GM19043 (cell line): ENCODE measurements at regions not wholly inside any gene's neighbourhood (a gene's known extent, or its start where the extent isn't known, plus 50 kb on each side); places are given as distances from the start of the nearest gene placed in this dataset.
"Not testable (repeated sequence)": the region's sequence is repeated elsewhere in the genome, so short reads cannot be mapped to it uniquely, and the experiment has no call there.

Experiments
- ATAC-seq: cut with Tn5 transposase; IDR thresholded peaks from one replicate; pipeline ENCODE4 v1.9.1; 2021; ENCODE audit warnings: low read depth; ENCODE audit not compliant: unreplicated experiment

DNA sequence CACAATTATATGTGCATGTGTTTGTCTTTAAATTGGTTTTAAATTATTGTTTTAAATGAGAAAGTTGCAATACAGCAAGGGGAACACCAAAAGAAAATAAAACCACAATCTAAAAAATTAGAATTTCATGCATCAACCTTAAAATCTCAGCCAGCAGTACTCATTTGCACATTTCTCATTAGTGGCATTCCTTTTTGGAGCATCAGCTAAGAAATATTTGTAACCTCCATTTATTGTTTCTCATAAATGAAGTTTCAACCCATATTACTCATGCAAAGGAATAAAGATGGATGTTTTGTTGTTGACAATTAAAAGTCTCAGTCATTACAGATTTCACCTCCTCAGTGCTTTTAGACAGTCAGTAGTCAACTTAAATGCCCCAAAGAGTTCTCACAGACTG lies 160.1 kb downstream of the TBX15 start:
- no peak for ATAC-seq

DNA sequence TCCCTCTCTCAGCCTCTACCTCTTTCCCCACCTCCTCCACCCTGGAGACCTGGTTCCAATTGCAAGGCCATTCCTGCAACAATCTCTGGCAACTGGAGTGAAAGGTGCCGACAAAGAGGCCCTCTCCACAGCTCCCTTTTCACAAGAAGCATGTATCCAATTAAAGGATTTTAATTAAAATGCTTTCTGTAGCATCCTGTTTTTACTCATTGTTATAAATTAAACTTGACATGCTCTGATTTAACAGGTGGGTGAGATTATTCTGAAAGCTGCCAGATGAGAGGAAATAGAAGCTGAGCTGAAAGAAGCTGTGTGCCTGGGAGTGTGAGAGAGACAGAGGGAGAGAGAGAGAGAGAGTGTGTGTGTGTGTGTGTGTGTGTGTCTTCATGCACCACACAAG lies 160.5 kb downstream of the TBX15 start:
- no peak for ATAC-seq

DNA sequence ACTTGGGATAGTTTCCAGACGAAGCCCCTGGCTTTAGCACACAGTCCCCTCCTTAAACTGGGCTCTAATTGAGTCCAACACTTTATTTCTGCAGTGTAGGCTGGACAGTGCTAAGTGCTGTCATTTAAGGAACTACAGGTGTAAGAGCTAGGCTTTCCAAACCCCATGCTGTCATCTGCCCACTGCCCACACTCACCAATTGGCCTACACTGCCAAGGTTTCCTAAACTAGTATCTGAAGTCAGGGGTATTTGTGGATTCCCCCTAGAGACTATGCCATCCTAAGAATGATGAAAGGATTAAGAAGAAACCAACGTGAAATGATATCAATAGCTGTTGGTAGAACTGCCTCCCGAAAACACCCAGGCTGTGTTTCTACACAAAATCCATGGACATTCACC lies 160.9 kb downstream of the TBX15 start:
- no peak for ATAC-seq

DNA sequence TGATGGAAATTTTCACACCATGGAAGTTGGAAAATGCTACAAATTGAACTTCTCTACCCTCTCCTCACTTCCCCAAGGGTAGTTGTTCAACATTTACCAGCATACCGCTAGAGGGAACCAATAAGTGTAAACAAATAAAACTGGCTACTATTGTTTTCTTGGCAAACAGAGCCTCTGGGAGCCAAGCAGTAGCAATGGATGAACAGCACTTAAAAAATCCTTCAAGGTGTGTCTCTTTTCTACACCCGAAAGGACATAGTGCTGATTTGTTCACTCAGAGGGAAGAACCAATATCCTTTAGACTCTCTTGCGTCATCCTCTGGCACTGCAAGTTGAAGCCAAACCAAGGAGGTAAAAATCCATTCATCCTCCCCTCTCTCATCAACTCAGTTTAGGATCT lies 161.5 kb downstream of the TBX15 start:
- ATAC-seq = no peak

DNA sequence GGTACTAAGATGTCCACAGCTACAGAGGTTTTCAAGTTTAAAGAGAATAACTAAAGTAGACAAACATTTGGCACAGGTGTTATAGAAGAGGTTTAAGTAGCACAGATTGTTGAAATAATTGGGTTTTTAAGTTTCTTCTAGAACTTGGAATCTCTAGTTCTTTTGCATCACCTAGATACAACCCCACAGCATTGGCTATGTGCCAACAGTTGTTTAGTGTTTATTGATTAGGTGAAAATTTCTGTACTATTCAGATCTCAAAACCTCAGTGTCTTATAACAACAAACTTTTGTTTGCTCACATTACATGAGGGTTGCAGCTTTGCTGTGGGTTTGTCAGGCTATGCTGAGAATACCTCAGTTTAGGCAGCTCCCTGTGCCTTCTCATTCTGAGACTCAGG lies 162.5 kb downstream of the TBX15 start:
- no peak for ATAC-seq

DNA sequence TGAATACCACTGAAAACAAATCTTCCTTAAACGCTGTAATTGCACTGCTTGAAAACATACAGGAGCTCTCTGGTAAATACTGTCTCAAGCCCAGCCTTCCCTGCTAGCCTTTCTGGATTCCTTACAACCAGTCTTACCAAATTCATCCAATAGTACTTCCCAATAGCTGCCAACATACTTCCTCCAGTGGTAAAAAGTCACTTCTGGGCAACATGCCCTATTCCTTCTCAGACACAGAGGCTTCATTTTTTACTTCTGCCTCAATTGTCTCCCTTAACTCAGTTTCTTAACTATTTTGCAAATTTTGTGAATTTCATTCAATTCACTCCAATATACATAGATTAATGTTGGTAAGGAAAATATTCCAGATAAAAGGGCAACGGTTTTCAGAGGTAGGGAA lies 166.3 kb downstream of the TBX15 start:
- no peak for ATAC-seq

DNA sequence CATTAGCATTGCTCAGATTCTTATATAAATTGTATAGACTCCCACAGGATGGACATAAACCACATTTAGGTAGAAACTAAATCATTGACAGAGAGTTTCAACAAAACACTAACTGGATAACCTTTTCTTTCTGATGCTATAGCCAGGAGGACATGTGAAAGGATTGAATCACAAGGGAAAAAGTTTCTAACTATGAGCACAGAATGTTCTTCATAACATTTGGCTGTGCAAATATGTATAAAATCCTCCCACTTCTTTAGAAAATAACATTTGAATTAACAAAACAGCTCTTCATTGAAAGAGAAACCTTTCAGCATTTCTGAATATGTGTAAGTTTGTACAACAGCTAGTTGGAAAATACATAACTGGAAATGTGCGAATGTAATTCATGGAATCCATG lies 167.3 kb downstream of the TBX15 start:
- ATAC-seq = no peak

DNA sequence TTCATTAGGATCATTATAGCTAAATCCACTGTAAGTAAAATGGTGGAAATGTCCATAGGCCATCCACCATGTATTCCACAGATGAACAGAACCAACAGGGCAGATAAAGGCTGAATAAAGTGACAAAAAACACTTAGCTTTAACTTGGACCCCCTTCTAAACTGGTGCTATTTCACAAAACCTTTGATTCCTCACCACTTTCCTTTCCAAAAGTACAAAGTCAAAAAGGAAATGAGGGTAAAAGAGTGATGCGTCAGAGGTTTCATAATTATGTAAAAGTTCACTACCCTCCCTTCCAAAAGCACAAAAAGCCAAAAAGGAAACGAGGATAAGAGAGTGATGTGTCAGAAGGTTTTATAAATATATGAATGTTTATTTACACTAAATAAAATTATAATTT lies 172.2 kb downstream of the TBX15 start:
- ATAC-seq = no peak

DNA sequence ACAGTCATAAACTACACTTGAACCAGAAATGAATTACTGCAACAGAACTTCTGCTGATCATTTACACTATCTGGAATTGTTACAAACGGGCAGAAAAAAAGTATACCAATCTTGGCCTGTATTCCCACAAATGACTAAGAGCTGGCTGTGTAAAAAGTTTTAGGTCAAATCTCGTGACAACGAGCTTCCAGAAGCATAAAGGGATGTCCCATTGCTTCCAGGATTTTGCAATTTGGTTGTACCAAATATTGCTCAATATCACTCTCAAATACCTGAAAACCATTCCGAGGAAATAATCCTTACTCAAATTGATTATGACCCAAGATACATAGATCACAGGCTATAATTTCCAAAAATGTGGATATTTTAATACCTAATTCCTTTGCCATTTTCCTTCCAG lies 175.6 kb downstream of the TBX15 start:
- ATAC-seq = no peak

DNA sequence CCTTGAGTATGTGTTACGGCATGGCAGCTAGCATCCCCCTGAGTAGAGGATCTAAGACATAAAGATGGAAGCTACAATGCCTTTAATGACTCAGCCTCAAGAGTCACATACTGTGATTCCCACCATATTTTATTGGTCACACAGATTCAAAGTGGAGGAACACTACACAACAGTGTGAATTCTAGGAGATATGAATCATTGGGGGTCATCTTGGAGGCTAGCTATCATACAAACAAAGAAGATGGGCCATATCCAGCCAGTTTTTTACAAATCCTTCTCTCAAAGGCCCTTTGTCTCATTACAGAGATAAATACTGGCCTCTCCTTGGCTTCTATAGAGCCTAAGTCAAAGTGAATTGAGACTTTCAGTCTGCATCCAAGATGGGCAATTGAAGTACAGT lies 177.0 kb downstream of the TBX15 start:
- ATAC-seq = no peak

DNA sequence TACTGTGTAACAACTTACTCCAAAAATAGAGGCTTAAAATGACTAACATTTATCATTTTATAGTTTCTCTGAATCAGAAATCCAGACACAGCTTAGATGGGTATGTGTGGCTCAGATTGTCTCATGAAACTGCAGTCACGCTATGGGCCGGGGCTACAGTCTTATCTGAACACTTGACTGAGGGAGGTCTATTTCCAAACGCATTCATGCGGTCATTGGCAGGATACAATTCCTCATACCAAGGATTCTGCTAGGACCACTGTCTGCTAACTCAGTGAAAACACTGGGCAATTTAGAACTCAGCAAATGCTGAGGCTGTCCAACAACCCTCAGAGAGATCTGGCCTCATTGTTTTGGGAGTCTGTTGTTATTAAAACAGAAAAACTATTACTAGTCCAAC lies 178.6 kb downstream of the TBX15 start:
- no peak for ATAC-seq

DNA sequence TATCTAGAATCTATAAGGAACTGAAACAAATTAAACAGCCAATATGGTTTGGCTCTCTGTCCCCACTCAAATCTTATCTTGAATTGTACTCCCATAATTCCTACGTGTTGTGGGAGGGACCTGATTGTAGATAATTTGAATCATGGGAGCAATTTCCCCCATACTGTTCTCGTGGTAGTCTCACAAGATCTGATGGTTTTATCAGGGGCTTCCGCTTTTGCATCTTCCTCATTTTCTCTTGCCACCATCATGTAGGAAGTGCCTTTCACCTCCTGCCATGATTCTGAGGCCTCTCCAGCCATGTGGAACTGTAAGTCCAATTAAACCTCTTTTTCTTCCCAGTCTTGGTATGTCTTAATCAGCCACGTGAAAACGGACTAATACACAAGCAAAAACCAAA lies 185.0 kb downstream of the TBX15 start:
- not testable (repeated sequence) for ATAC-seq

DNA sequence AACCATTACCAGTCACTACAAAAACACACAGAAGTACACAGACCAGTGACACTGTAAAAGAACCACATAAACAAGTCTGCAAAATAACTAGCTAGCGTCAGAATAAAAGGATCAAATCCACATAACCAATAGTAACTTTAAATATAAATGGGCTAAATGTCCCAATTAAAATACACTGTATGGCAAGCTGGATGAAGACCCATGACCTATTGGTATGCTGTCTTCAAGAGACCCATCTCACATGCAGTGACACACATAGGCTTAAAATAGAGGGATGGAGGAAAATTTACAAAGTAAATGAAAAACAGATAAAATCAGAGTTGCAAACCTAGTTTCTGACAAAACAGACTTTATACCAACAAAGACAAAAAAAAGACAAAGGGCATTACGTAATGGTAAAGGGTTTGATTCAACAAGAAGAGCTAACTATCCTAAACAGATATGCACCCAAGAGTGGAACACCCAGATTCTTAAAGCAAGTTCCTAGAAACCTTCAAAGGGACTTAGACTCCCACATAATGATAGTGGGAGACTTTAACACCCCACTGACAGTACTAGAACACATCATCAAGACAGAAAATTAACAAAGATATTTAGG lies 196.9 kb downstream of the TBX15 start:
- ATAC-seq = no peak

DNA sequence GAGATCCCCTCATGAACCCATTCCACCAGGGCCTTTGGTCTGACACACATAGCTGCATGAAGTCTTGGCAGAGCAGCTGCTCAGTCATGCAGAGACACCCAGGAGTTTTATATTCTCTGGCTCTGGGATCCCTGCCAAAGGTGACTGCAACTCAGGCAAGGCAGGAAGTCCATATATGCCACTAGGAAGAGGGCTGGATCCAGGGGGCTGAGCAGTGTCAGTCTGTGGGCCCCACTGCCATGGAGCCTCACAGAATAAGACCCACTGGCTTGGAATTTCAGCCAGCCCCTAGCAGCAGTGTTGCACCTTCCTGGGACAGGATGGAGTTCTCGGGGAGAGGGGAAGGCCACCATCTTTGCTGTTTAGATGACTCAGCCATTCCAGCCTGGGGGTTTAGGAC lies 199.7 kb downstream of the TBX15 start:
- no peak for ATAC-seq

DNA sequence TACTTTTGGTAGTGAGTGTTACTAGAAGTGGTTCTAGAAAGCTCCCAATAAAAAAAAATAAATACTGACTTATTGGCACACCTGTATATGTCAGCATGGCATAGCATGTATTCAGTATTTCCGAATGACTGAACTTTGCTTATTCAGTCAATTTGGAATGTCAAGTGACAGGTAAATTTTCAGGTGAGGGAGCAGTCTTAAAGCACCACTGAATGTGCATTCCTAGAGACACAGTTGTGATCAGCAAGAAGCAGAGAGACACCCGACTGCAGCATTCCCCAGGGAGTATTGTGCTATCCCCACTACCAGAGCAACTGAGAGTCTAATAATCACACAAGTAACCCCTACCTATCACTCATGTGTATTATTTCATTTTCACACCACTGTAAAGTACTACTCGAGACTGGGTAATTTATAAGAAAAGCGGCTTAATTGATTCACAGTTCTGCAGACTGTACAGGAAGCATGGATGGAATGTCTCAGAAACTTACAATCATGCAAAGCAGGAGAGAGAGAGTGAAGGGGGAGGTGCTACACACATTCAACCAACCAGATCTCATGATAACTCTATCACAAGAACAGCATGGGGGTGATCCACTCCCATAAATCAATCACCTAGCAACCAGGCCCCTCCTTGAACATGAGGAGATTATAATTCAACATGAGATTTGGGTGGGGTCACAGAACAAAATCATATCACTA lies 201.5 kb downstream of the TBX15 start:
- ATAC-seq = no peak

DNA sequence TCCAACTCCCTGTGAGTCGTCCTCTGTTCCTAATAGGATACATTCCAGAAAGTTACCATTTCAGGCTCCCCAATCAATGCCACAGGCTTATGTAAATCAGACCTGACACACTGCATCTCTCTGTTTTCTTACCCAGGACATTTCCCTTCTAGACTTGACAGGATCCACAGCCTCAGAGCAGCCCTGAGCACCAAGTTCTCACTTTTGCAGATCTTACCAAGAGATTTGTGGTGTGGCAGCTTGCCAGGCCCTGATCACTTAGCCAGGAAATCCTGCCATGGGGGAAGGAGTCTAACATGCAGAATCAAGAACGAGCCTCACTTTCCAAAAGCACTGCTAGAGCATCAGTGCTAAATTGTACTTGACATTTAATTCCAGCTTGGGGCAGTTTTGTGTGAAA lies 202.9 kb downstream of the TBX15 start:
- no peak for ATAC-seq

DNA sequence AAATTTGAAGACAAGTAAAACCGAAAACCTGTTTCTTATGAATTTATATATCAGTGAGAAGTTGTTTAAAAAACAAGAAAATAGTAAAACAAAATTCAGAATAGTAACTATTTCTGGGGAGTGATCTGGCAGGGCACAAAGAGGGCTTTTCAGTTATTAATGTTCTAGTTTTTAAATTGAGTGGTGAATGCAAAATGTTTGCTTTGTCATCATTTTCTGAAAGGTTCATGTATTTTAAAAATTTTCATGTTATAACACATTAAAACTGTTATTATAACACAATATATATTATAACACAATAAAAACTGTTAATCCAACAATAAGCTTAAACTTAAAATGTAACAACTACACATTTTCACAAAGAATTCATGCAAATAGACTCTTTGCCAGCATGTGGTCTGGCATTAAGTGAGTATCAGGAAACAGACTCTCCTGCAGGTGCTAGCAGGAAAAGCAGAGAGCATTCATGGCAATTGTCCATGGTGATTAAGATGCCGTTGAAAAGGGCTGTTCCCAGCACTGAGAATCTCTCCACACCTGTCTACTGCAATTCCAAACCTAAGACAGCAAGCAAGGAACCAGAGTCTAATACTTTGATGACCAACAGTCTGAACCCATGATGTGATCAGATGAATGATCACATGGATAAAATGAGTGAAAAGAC lies 204.9 kb downstream of the TBX15 start:
- no peak for ATAC-seq

DNA sequence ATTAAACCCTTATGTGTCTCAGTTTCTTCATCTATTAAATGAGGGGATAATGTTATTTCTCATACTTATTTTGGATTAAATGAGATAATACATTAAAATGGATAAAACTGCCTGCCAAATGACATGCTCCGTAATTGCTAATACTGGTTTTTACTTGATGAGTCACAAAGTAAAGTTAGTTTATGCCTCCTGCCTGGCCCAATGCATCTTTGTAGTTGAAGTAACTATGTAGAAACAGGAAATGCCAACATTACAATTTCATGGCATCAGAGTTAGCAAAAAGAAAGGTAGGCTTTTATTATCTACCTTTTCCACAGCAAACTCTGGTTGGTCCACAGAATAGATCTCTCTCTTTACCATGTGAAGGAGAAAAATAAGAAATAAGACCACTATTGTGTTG lies 214.5 kb downstream of the TBX15 start:
- no peak for ATAC-seq

DNA sequence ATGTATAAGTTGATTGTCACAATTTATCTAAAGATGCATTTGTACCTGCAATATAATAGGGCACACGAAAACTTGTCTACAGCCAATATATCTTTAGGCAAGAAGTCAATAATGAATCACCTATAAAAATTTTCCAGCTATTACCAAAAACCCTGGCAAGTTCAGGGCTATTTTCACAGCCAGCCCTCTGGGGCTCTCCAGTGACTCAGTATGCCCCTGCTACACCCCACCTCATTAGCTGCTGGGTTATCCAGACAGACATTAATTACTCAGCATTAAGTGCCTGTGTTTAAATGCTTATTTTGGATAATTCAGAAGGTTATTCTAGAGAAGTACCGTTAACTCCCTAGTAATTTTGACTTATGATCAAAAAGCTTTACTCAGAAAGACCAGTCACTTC lies 220.2 kb downstream of the TBX15 start:
- ATAC-seq = no peak

DNA sequence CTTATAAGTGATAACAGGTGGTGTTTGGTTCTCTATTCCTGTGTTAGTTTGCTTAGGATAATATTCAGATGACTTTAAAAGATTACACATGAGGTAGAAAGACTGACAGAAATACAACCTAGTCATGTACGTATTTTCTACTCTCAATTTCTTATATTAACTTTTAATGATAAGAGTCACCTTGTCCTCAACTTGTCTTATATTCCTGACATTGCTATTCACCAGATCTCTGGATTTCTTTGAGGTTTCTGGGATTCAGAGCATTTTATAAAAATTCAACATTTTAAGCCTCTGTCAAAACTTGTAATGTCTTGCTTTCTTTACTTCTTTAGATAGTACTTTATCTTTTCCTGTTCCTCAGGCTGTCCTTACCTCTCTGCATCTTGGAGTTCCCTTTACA lies 234.2 kb downstream of the TBX15 start:
- ATAC-seq = no peak

DNA sequence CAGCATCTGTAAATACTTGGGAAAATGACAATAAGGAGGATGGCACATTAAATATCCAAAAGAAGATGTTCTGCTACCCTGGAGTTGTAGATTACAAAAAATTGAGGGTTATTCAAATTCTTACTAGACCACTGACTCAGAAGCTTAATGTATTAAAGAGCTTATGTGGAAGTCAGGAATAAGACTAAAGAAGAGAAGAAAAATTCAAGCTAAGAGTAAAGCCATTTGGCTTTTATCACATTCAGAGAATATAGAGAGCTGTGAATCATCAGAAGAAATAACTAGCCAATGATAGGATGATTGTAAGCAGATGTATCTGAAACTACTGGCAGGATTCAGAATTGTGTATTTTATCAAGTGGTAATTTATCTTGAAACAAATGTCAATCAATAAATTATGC lies 237.0 kb downstream of the TBX15 start:
- no peak for ATAC-seq

DNA sequence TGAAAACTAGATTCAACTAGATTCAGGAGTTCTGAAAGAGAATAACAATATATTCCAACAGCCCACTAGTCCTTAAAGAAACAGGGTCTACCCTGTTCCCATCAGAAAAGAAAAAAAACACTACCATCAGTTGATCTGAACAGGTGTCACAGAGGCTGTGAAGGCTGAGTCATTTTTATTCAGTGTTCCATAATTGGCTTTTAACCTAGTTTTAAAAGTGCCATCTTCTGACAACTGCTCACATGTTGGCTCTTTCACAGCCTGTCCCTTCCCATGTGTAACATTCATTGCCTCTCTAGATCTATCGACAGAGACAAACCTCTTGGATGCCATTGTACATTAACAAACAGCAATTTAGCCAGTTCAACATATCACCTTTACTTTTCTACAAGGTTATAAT lies 243.7 kb downstream of the TBX15 start:
- ATAC-seq = no peak
